Fibroblast of lung (primary cell): ENCODE measurements at regions not wholly inside any gene's neighbourhood (a gene's known extent, or its start where the extent isn't known, plus 50 kb on each side); places are given as distances from the start of the nearest gene placed in this dataset.

ENCODE experiments used
- DNase-seq, 2 donors: peaks; one replicate each; pipeline versions ENCODE4 v3.0.0 to v3.0.0-alpha.2; 2010; ENCODE audit warnings: low read depth in 2 of 2
- H2AFZ ChIP-seq: 2 replicates; pipeline ENCODE4 v1.5.1; 2012; ENCODE audit warnings: low read length, control low read depth, inconsistent platforms
- H3K27ac ChIP-seq: 2 replicates; pipeline ENCODE4 v1.5.1; 2011; ENCODE audit warnings: low read length, control low read depth; ENCODE audit not compliant: insufficient read depth
- H3K27me3 ChIP-seq: 2 replicates; pipeline ENCODE4 v1.5.1; 2011; ENCODE audit warnings: mild to moderate bottlenecking, low read length; ENCODE audit not compliant: control insufficient read depth, insufficient read depth
- H3K36me3 ChIP-seq: 2 replicates; pipeline ENCODE4 v1.5.1; 2011; ENCODE audit warnings: low read length; ENCODE audit not compliant: control insufficient read depth, insufficient read depth
- H3K4me1 ChIP-seq: 2 replicates; pipeline ENCODE4 v1.5.1; 2011; ENCODE audit warnings: low read length; ENCODE audit not compliant: control insufficient read depth, insufficient read depth; ENCODE audit errors: extremely low read depth
- H3K4me2 ChIP-seq: 2 replicates; pipeline ENCODE4 v1.5.1; 2011; ENCODE audit warnings: low read length, control low read depth; ENCODE audit not compliant: insufficient read depth; ENCODE audit errors: extremely low read depth
- H3K4me3 ChIP-seq, 4 experiments: fragments of 200-600 bp in 1 of 4; sonication (generic) in 1 of 4; replicated peaks in 1 of 4; 2 replicates each; pipeline ENCODE4 v1.5.1; 2011 to 2016; ENCODE audit warnings: low read length in 4 of 4, low read depth in 3 of 4, mild to moderate bottlenecking in 3 of 4, control low read depth in 2 of 4, inconsistent platforms in 1 of 4, mixed read lengths in 1 of 4; ENCODE audit not compliant: insufficient read depth in 1 of 4; ENCODE audit errors: control extremely low read depth in 1 of 4
- H3K79me2 ChIP-seq: 2 replicates; pipeline ENCODE4 v1.5.1; 2012; ENCODE audit warnings: mild to moderate bottlenecking, low read length, inconsistent platforms; ENCODE audit not compliant: control insufficient read depth, insufficient read depth
- H3K9ac ChIP-seq: 2 replicates; pipeline ENCODE4 v1.5.1; 2011; ENCODE audit warnings: mild to moderate bottlenecking, low read length, control low read depth; ENCODE audit not compliant: insufficient read depth
- H3K9me3 ChIP-seq: 2 replicates; pipeline ENCODE4 v1.5.1; 2012; ENCODE audit warnings: low read depth, low read length; ENCODE audit not compliant: control insufficient read depth, insufficient read depth
- H4K20me1 ChIP-seq: 2 replicates; pipeline ENCODE4 v1.5.1; 2011; ENCODE audit warnings: low read length; ENCODE audit not compliant: control insufficient read depth, insufficient read depth; ENCODE audit errors: extremely low read depth
- EZH2 ChIP-seq: IDR thresholded peaks from 2 replicates; pipeline ENCODE4 v1.5.1; 2012; ENCODE audit warnings: low read length, control low read depth, mild to moderate bottlenecking; ENCODE audit errors: missing control alignments
- TF ChIP-seq, protein P1 (sequence below), 2 donors: IDR thresholded peaks in 1 of 2; conservative IDR thresholded peaks in 1 of 2; 1 replicate in 1 of 2; 2 replicates in 1 of 2; pipeline ENCODE4 v1.5.1; 2011 to 2012; ENCODE audit warnings: low read length in 2 of 2, control low read depth in 1 of 2, inconsistent platforms in 1 of 2, low read depth in 1 of 2, mild to moderate bottlenecking in 1 of 2

GRCh38 chr6:168837254-168838036 is 396.5 kb downstream of the SMOC2 start:
- Histone ChIP-seq H2AFZ (no peak overlapping the region), H3K9me3 (peaks cover 2% of the 10 kb centered on the region), H3K27ac (no peak overlapping the region), H3K4me1 (no peaks in the 10 kb centered on the region), H3K4me2 (no peak overlapping the region), H3K36me3 (no peaks in the 10 kb centered on the region), H3K4me3 (no peak overlapping the region), H4K20me1 (no peaks in the 10 kb centered on the region), H3K27me3 (no peaks in the 10 kb centered on the region), H3K9ac (no peak overlapping the region), H3K79me2 (no peaks in the 10 kb centered on the region)
- no peak for DNase-seq
- TF ChIP-seq, protein P1, sequence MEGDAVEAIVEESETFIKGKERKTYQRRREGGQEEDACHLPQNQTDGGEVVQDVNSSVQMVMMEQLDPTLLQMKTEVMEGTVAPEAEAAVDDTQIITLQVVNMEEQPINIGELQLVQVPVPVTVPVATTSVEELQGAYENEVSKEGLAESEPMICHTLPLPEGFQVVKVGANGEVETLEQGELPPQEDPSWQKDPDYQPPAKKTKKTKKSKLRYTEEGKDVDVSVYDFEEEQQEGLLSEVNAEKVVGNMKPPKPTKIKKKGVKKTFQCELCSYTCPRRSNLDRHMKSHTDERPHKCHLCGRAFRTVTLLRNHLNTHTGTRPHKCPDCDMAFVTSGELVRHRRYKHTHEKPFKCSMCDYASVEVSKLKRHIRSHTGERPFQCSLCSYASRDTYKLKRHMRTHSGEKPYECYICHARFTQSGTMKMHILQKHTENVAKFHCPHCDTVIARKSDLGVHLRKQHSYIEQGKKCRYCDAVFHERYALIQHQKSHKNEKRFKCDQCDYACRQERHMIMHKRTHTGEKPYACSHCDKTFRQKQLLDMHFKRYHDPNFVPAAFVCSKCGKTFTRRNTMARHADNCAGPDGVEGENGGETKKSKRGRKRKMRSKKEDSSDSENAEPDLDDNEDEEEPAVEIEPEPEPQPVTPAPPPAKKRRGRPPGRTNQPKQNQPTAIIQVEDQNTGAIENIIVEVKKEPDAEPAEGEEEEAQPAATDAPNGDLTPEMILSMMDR (conservative IDR thresholded peaks at IDR 0.05 in 1 of 2, IDR thresholded peaks at IDR 0.05 in 1 of 2; ENCODE audit: low read depth in 1 of 2, low read length in 2 of 2): no peak
- no peak for TF ChIP-seq EZH2

GRCh38 chr6:168835991-168836390 is 395.0 kb downstream of the SMOC2 start:
- no peaks in the 10 kb centered on the region for H3K36me3 ChIP-seq
- no peaks in the 10 kb centered on the region for H3K27me3 ChIP-seq
- no peak overlapping the region for H3K9ac ChIP-seq
- peaks cover 2% of the 10 kb centered on the region for H3K9me3 ChIP-seq
- no peak for DNase-seq
- H2AFZ ChIP-seq: no peak overlapping the region
- no peaks in the 10 kb centered on the region for H3K79me2 ChIP-seq
- no peaks in the 10 kb centered on the region for H3K4me1 ChIP-seq
- no peaks in the 10 kb centered on the region for H4K20me1 ChIP-seq
- no peak for TF ChIP-seq EZH2
- TF ChIP-seq, protein P1 (conservative IDR thresholded peaks at IDR 0.05 in 1 of 2, IDR thresholded peaks at IDR 0.05 in 1 of 2; ENCODE audit: low read depth in 1 of 2, low read length in 2 of 2): no peak
- no peak overlapping the region for H3K4me3 ChIP-seq
- no peak overlapping the region for H3K4me2 ChIP-seq
- no peak overlapping the region for H3K27ac ChIP-seq

DNA sequence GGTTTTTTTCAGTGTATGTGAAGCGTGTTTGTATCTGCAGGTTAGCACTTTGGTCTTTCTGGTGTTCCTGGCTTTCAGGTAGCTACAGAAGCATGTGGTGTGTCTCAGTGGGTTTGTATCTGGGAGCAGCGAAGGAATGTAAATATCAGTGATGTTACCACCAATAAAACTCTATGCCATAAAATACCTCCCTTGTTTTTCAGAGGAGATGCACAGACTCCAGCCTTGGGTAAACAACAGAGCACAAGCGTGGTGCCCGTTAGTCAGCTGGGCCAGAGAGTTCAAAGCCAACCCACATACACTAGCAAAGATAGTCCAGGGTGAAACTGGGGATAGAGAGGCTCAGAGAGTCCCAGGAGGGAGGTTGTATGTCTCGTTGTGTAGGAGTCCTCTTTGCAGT is 393.8 kb downstream of the SMOC2 start:
- Histone ChIP-seq H3K4me2 (no peak overlapping the region), H3K4me3 (no peak overlapping the region), H3K9ac (no peak overlapping the region), H2AFZ (no peak overlapping the region), H3K79me2 (no peaks in the 10 kb centered on the region), H3K27ac (no peak overlapping the region), H3K9me3 (no peaks in the 10 kb centered on the region), H3K36me3 (no peaks in the 10 kb centered on the region), H3K27me3 (no peaks in the 10 kb centered on the region), H4K20me1 (no peaks in the 10 kb centered on the region), H3K4me1 (no peaks in the 10 kb centered on the region)
- TF ChIP-seq, protein P1 (conservative IDR thresholded peaks at IDR 0.05 in 1 of 2, IDR thresholded peaks at IDR 0.05 in 1 of 2; ENCODE audit: low read depth in 1 of 2, low read length in 2 of 2): no peak
- no peak for TF ChIP-seq EZH2
- no peak for DNase-seq
